ENCODE measurements at regions not wholly inside any gene's neighbourhood (a gene's known extent, or its start where the extent isn't known, plus 50 kb on each side); places are given as distances from the start of the nearest gene placed in this dataset.
"Not testable (repeated sequence)": the region's sequence is repeated elsewhere in the genome, so short reads cannot be mapped to it uniquely, and the experiment has no call there.

DNA sequence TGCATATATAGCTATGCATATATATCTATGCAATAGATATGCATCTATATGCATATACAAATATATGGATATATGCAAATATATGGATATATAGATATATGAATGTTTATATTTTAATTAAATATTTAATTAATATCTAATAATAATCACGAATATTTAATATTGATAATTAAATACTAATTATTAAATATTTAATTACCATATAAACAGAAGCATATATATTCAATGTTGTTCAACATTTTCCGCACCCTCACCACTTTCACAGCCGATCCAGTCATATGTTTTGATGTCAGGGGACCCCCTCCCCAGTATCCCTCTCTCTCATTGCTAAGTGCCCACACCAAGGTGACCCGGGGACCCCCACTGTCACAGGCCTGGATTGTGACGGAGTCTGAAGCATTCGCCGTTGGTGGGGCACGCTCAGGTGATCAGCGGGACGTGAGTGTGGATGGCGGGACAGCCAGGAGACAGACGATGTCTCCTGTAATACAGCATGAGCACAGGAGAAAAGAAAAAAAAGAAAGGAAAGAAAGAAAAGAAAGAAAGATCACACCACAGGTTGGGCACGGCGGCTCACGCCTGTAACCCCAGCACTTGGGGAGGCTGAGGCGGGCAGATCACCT, 199.7 kb downstream of the CRLF2 start:
- DNase-seq (ENCODE audit: low read depth in 3 of 3) = no peak

DNA sequence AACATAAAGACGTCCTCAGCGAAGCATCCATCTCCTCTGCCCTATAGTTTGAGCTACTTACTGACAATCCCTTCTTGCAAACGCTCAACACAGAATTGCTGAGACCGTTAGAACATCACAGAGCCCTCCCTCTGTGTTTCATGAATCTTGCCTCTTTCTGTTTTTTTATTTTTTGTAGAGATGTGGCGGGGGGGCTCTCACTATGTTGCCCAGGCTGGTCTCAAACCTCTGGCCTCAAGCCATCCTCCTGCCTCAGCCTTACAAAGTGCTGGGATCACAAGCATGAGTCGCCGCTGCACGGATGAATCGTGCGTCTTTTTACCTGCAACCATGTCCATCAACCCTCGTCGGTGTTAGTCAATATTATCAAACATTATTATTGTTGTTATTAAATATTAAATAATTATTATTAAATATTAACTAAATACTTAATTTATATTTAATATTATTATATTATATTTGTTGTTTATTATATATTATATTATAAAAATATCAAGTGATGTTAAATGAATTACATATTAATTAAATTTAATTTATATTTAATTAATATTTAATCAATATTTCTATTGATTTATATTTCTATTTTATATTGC, 200.7 kb downstream of the CRLF2 start:
- DNase-seq (ENCODE audit: low read depth in 3 of 3) = no peak

DNA sequence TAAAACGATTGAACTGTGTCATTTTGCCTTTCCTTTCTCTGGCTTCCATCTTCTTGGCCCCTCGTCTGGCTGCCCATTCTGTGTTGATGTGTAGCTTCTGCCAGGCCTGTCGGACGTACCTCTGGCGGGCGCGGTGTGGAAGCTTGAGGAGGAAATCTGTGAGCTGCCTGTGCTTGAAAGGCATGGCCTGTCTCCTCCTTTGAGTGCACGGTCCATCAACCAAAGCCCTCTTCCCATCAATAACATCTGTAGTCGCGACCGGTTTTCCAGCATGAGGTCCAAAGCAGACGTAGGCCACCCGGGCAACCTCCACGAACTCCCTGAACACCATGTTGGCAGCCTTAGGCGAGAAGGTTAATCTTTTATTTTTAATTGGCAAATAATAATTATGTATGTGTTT, 202.7 kb downstream of the CRLF2 start:
- DNase-seq (ENCODE audit: low read depth in 3 of 3) = no peak

DNA sequence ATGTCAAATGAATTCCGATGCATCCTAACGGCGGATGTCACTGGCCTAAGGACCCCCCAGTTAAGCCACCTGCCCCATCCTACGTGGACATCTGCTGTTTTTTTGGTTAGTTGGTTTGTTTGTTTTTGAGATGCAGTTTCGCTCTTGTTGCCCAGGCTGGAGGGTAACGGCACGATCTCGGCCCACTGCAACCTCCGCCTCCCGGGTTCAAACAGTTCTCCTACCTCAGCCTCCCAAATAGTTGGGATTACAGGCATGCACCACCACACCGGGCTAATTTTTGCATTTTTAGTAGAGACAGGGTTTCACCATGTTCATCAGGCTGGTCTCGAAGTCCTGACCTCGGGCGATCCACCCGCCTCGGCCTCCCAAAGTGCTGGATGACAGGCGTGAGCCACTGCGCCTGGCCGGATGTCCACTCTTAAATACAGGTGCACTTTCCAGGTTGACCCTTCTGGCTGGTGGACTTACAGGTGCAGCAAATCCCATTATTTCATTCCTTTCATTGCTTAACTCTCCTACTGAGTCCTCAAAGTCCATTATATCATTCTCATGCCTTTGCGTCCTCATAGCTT, 206.2 kb downstream of the CRLF2 start:
- DNase-seq (ENCODE audit: low read depth in 3 of 3) = no peak

DNA sequence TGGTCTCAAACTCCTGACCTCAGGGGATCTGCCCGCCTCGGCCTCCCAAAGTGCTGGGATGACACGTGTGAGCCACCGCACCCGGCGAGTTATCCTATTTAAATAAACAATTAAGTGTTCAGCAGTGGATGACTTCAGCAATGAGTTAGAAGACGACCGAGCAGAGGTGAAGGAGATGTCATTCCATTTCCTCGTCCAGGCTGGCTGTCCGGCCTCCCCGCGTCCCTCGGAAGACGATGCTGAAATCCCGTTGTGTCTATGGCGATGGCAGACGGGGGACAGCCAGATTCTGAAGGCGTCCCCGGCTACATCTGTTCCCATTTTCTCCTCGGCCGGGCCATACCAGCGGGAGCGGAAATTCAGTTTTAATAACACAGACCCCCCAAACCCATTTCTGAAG, 209.8 kb downstream of the CRLF2 start:
- no peak for DNase-seq (ENCODE audit: low read depth in 3 of 3)

DNA sequence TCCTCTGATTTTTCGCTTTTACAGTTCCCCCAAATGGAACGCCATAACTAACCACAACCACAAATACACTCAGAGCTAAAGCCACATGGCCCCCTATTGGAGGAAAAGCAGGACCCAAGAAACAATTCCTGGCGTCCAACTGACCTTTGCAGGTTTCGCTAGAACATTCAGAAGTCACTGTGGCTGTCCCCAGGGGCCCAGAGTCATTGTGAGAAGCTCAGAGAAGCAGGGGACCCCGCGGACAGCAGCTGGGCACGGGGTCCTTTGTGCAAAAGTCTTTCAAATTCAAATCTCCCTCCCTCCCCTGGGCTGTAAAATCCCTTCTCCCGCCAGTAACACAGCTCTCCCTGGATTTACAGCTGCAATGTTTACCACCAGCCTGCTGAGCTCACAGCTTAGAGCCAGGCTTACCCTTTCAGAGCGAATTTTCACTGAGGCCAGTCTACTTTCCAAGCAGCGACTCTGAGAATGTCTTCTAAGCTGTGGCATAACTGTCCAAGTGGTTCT, 214.8 kb downstream of the CRLF2 start:
- no peak for DNase-seq (ENCODE audit: low read depth in 3 of 3)

DNA sequence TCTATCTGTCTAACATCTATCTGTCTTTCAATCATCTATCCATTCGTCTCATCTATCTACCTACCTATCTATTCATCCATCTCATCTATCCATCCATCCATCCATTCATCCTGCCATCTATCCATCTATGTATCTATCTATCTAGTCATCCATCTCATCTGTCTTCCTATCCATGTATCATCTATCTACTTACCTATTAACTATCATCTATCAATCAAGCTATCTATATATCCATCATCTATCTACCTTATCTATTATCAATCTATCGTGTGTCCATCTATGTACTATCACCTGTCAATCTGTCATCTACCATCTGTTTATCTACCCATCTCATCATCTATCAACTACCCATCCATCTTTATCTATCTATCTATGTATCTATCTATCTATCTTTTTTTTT, 217.7 kb downstream of the CRLF2 start:
- no peak for DNase-seq (ENCODE audit: low read depth in 3 of 3)

DNA sequence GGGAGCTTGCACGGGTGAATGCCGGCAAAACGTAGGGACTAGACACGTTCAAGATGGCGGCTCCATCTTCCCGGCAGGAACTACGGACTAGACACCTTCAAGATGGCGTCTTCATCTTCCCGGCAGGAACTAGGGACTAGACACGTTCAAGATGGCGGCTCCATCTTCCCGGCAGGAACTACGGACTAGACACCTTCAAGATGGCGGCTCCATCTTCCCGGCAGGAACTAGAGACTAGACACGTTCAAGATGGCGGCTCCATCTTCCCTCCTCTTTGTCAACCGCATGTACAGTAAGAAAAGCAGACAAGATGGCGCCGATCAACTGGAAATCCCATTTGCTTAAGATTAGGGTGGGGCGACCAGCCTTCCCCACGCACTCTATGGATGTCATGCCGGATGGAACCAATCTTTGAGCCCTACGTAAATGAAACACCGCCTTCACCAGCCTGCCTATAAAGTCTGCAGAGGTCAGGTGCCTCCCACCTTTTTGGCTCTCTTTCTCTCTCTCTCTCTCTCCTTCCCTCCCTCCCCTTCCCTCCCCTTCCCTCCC, 222.4 kb downstream of the CRLF2 start:
- DNase-seq (ENCODE audit: low read depth in 3 of 3) = peak in 1 of 3 experiments; percentile 10

DNA sequence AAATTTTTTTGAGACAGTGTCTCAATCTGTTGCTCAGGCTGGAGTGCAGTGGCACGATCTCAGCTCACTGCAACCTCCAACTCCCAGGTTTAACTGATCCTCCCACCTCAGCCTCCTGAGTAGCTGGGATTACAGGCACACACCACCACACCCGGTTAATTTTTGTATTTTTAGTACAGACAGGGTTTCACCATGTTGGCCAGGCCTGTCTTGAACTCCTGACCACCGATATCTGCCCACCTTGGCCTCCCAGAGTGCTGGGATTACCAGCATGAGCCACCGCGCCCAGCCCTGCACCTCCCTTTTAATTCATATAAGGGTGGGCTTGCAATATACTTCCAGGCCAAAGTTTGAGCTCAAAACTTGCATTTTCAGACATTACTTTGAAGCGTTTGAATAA, 223.9 kb downstream of the CRLF2 start:
- DNase-seq (ENCODE audit: low read depth in 3 of 3) = not testable (repeated sequence)

DNA sequence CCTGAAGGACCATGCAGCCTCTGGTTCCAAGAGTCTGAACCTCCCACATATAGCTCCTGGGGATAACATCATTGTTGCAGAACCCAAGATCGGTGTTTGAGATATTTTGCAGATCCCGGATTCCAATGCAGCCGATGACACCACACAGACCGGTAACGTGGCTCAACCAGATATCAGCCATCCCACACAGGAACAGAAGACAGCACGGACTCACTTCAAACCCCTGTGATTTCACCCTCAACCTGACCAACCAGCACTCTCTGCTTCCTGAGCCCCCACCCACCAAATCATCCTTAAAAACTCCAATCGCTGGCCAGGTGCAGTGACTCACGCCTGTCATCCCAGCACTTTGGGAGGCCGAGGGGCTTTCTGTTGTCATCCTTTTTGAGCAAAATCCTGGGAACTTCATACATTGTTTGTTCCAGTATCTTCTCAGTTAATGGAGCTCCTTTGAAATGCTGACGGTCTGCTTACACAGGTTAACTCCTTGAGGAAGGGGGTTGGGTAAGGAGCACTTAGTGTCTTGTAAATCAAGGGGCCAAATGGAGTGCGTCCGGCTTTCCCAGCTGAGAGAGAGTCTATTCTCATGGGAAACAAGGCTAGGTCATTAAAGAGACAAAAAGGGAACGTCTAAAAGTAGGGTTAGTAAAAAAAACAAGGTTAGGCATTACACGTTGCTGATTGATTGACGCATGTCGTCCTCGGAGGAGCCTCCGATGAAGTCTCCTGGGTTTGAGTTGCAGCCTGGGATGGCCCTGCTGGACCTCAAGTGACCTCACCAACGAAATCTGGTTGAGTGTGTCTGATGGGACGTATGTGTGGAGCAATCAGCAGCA, 230.4 kb downstream of the CRLF2 start:
- no peak for DNase-seq (ENCODE audit: low read depth in 3 of 3)

DNA sequence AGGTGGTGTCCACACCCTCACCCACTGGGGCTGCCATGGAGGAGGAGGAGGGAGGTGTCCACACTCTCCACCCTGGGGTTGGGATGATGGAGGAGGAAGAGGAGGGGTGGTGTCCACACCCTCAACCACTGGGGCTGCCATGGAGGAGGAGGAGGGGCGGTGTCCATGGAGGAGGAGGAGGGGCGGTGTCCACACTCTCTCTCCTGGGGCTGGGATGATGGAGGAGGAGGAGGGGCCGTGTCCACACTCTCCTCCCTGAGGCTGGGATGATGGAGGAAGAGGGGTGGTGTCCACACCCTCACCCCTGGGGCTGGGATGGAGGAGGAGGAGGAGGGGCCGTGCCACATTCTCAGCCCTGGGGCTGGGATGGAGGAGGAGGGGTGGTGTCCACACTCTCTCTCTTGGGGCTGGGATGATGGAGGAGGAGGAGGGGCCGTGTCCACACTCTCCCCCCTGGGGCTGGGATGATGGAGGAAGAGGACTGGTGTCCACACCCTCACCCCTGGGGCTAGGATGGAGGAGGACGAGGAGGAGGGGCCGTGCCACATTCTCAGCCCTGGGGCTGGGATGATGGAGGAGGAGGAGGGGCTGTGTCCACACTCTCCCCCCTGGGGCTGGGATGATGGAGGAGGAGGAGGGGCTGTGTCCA, 231.7 kb downstream of the CRLF2 start:
- DNase-seq (ENCODE audit: low read depth in 3 of 3) = no peak

DNA sequence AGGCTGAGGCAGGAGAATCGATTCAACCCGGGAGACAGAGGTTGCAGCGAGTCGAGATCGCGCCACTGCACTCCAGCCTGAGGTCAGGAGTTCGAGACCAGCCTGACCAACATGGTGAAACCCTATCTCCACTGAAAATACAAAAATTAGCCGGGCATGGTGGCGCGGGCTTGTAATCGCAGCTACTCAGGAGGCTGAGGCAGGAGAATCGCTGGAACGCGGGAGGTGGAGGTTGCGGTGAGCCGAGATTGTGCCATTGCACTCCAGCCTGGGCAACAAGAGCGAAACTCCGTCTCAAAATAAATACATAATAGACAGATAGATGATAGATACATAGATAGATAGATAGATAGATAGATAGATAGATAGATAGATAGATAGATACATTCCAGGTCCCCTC, 233.3 kb downstream of the CRLF2 start:
- DNase-seq (ENCODE audit: low read depth in 3 of 3) = not testable (repeated sequence)

DNA sequence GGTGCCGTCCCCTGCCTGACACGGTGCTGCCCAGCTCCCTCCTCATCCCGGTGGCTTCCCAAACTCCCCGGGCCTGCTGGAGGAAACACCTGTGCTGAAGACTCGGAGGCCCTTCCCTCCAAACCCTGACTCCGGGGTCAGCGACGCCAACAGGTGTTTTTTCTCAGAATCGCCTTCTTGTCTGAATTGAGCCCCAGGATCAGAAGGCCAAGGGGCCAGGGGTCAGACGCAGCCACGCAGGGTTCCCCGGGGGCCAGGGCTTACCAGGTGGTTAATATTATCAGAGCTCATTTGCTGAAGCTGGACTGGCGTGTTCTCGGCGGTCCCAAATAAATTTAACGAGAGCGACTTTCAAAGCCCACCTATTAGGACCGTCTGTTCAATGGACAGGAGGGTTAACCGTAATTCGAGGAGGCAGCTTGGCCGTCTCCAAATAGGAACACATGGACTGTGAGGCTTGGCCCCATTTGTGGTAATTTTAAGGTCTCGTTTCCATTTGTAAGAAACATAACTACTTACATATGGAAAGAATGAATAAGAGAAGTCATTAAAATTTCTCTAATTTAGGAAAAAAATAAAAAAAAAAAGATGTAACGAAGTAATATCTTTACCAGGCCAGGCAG, 239.3 kb downstream of the CRLF2 start:
- no peak for DNase-seq (ENCODE audit: low read depth in 3 of 3)

DNA sequence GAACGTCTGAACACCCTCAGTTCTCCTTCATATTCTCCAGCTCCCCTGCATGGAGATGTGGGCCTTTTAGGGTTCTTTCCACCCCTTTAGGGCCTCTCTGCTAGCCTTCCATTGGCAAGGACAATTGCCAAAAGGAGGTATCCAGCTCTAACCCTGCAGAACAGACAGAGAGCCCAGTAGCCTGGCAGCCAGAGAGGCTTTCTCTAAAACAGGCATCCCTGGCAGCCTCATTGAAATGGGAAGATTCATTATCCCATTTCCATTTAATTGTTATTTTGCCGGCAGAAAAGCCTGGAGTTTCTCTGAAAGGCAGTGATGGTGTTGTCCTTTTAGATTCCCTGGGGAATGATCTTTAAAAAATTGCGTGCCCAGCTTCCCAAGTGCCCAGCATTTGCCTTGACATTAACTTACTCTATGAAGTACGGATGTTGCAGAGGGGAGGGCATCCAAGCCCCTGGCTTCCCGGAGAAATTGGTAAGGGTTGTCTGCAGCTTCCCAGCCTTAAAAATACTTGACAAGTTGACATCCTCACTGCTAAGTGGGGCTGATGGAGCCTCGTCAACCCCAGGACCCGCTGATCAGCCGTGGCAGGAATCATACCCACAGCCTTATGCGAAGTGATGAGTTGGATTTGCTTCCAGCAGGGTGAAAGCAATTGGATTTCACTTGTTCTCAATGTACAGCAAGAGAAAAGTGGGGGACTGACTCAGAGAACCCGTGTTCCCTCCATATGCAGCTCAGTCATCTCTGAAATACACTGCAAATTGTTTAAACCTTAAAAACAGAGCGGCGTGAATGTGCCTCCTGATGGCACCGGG, 244.1 kb downstream of the CRLF2 start:
- no peak for DNase-seq (ENCODE audit: low read depth in 3 of 3)

DNA sequence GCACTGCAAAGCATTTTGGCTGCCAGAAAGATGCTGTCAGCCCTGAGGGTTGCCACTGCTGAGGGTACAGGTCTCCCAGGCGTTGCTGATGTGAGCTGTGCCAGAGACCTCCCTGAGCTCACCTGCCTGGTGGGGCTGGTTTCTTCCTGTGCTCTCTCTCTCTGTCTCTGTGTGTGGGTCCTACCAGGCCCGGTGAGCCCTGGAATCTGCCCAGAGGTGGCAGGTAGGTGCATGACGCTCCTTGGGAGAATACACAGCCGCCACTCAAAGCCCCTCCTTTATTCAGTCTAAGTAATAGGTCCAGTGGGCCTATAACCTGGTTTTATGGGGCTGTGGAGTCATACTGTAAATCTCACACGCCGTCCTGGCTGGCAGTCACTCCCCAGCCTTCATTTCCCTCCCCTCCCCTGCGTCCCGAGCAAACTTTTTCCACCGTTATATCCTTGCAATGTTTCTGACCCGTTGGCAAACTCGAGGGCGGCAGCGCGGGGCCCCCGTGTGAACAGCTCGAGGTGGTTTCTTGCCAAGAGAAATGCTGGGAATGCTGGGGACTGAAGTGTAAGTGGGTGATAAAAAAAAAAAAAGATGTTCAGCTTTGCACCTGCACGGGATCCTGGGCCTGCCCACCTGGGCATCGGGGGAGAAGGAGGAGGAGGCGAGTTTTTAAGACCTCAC, 245.9 kb downstream of the CRLF2 start:
- no peak for DNase-seq (ENCODE audit: low read depth in 3 of 3)

DNA sequence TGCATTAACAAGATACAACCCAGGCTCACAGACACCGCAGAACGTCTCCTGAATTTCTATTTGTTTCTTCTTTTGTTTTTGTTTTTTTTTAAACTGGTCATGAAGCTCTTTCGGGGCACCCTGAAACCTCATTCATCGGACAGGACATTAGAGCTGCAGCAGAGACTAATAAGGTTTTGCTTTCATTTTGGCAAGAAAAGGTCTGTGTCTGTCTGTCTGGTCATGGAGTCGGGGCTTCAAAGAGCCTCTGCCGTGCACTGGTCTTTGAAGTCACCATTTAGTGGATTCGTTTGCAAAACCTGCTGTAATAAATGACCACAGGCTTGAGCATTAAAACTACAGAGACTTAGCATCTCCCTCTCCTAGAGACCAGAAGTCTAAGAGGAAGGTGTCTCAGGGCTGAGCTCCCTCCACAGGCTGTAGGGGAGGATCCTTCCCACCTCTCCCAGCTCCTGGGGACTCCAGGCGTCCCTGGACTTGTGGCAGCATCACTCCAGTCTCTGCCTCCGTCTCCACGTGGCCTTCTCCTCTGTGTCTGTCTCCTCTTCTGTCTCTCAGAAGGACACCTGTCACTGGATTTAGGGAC, 247.5 kb downstream of the CRLF2 start:
- DNase-seq (ENCODE audit: low read depth in 3 of 3) = no peak

DNA sequence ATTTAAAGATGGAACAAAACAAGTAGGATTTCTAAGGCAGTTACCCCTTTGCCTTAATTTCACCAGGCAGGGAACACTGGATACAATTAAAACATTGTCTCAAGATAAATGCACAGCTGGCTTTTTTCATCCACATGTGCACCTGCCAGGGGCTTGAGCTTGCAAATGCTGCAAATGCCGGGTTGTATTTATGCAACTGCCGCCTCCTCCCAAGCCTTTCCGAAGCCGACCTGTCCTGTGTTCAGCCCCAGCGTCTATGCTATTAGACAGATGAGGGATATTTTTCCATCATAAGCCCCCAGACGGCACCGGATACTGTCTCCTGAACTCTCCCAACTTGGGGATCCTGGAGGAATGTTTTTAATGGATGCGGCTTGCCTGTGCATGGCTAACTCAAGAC, 251.6 kb downstream of the CRLF2 start:
- DNase-seq (ENCODE audit: low read depth in 3 of 3) = no peak

DNA sequence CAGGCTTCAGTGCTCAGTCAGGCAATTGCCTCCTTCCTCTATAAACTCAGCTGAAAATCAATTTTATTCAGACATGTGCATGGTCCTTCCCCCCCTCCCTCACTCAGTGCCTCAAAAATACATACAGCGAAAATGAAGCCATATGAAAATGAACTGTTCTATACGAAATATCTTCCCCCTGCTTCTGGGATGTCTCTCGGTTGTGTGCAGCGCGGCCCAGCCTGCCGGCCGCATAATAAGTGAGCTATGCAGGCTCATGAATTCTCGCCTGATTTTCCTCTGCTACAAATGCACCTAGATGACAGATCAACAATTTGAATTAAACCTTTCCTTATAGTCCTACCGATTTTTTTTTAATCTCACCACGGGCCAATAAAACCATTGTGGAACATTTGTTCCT, 252.9 kb downstream of the CRLF2 start:
- no peak for DNase-seq (ENCODE audit: low read depth in 3 of 3)

DNA sequence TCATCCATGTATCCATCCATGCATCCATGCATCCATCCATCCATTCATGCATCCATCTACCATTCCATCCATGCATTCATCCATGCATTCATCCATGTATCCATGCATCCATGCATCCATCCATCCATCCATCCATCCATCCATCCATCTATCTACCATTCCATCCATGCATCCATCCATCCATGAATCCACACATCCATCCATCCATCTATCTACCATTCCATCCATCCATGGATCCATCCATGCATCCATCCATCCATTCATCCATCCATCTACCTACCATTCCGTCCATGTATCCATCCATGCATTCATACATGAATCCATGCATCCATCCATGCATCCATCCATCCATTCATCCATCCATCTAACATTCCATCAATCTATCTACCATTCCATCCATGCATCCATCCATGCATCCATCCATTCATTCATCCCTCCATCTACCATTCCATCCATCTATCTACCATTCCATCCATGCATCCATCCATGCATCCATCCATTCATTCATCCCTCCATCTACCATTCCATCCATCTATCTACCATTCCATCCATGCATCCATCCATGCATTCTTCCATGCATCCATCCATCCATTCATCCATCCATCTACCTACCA, 257.2 kb downstream of the CRLF2 start:
- not testable (repeated sequence) for DNase-seq (ENCODE audit: low read depth in 3 of 3)
